ENCODE measurements at regions not wholly inside any gene's neighbourhood (a gene's known extent, or its start where the extent isn't known, plus 50 kb on each side); places are given as distances from the start of the nearest gene placed in this dataset.

GRCh38 chr13:30023196-30023895, 172.9 kb upstream of the UBL3 start:
- TF ChIP-seq, protein P1, sequence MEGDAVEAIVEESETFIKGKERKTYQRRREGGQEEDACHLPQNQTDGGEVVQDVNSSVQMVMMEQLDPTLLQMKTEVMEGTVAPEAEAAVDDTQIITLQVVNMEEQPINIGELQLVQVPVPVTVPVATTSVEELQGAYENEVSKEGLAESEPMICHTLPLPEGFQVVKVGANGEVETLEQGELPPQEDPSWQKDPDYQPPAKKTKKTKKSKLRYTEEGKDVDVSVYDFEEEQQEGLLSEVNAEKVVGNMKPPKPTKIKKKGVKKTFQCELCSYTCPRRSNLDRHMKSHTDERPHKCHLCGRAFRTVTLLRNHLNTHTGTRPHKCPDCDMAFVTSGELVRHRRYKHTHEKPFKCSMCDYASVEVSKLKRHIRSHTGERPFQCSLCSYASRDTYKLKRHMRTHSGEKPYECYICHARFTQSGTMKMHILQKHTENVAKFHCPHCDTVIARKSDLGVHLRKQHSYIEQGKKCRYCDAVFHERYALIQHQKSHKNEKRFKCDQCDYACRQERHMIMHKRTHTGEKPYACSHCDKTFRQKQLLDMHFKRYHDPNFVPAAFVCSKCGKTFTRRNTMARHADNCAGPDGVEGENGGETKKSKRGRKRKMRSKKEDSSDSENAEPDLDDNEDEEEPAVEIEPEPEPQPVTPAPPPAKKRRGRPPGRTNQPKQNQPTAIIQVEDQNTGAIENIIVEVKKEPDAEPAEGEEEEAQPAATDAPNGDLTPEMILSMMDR (conservative IDR thresholded peaks at IDR 0.05 in 1 of 2, IDR thresholded peaks at IDR 0.05 in 1 of 2; ENCODE audit: low read depth in 1 of 2, low read length in 2 of 2): no peak
- no peak for TF ChIP-seq EZH2 (IDR thresholded peaks at IDR 0.05; ENCODE audit: low read length, missing control alignments)

Data from fibroblast of lung (primary cell).